ENCODE measurements at regions not wholly inside any gene's neighbourhood (a gene's known extent, or its start where the extent isn't known, plus 50 kb on each side); places are given as distances from the start of the nearest gene placed in this dataset.
"Not testable (repeated sequence)": the region's sequence is repeated elsewhere in the genome, so short reads cannot be mapped to it uniquely, and the experiment has no call there.

- no peak for DNase-seq (ENCODE audit: low spot score)
Observed at GRCh38 chr6:94953867-94954631, 623.3 kb upstream of the MANEA start.

DNA sequence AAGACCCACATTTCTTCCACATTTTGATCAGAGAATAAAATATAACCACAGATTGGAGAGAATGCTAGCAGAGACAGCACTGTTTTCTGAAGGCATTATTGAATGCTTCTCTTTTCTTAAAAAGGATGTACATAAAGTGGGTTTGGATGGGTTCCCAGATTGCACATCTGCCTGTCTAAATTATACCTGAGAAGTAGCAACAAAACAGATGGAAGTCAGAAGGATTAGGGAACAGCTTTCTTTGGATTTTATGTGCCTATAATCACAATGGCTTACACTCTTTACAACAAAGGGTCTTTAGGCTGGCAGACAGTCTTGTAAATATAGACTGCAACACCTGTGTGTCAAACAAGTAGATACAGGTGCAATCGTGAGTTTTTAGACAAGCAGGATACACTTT, 622.2 kb upstream of the MANEA start:
- no peak for DNase-seq (ENCODE audit: low spot score)

DNA sequence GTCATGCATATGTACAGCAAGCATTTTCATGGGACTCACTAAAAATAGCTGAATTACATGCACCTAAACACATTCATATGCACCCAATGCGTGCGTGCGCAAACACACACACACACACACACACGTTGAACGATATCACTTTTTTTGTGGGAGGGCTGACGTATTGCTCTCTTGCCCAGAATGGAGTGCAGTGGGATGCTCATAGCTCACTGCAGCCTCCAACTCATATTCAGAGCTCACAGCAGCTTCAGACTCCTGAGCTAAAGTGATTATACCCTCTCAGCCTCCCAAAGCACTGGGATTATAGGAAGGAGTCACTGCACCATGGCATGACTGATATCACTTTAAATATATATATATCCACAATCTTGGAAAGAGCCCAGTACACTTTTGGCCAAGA, 620.4 kb upstream of the MANEA start:
- DNase-seq (ENCODE audit: low spot score): peak; percentile 23

GRCh38 chr6:94964703-94965102, 612.6 kb upstream of the MANEA start:
- DNase-seq (ENCODE audit: low spot score): not testable (repeated sequence)

GRCh38 chr6:94988701-94989100, 588.6 kb upstream of the MANEA start:
- no peak for DNase-seq (ENCODE audit: low spot score)

- DNase-seq (ENCODE audit: low spot score): no peak
Observed at GRCh38 chr6:95017922-95018321, 559.4 kb upstream of the MANEA start.

Data from SK-N-DZ (cell line).